Liver (tissue), 7 donors: ENCODE measurements at regions not wholly inside any gene's neighbourhood (a gene's known extent, or its start where the extent isn't known, plus 50 kb on each side); places are given as distances from the start of the nearest gene placed in this dataset.

ENCODE experiments used
- DNase-seq: peaks from one replicate; pipeline ENCODE4 v3.0.0-alpha.2; 2017; ENCODE audit warnings: low spot score
- H3K27ac ChIP-seq, 2 donors: one replicate each; pipeline ENCODE4 v1.7.0; 2013; ENCODE audit warnings: inconsistent platforms in 2 of 2, low read length in 2 of 2, control low read depth in 1 of 2, low read depth in 1 of 2, mild to moderate bottlenecking in 1 of 2
- H3K27me3 ChIP-seq, 4 donors: one replicate each; pipeline versions ENCODE4 v1.6.1 to v1.7.0; 2013; ENCODE audit warnings: low read length in 3 of 4, inconsistent platforms in 1 of 4, mild to moderate bottlenecking in 1 of 4, moderate library complexity in 1 of 4; ENCODE audit not compliant: control insufficient read depth in 4 of 4, insufficient read depth in 4 of 4
- H3K36me3 ChIP-seq, 4 donors: one replicate each; pipeline versions ENCODE4 v1.6.1 to v1.7.0; 2013; ENCODE audit warnings: low read length in 3 of 4, mild to moderate bottlenecking in 3 of 4, low read depth in 1 of 4, moderate library complexity in 1 of 4; ENCODE audit not compliant: control insufficient read depth in 4 of 4, insufficient read depth in 3 of 4
- H3K4me1 ChIP-seq, 4 donors: one replicate each; pipeline versions ENCODE4 v1.6.1 to v1.7.0; 2013; ENCODE audit warnings: low read length in 3 of 4, mild to moderate bottlenecking in 3 of 4, moderate library complexity in 1 of 4; ENCODE audit not compliant: control insufficient read depth in 4 of 4, insufficient read depth in 4 of 4
- H3K4me3 ChIP-seq, 3 donors: one replicate each; pipeline versions ENCODE4 v1.6.1 to v1.7.0; 2013; ENCODE audit warnings: low read length in 3 of 3, control low read depth in 1 of 3, low read depth in 1 of 3, mild to moderate bottlenecking in 1 of 3
- H3K9ac ChIP-seq, 2 donors: one replicate each; pipeline ENCODE4 v1.7.0; 2013; ENCODE audit warnings: low read length in 2 of 2, mild to moderate bottlenecking in 2 of 2, moderate library complexity in 2 of 2, control low read depth in 1 of 2, low read depth in 1 of 2
- H3K9me3 ChIP-seq, 4 donors: one replicate each; pipeline versions ENCODE4 v1.6.1 to v1.7.0; 2013; ENCODE audit warnings: low read length in 3 of 4; ENCODE audit not compliant: control insufficient read depth in 4 of 4
- EGR1 ChIP-seq, 2 donors: IDR thresholded peaks; 2 replicates each; pipeline ENCODE4 v1.6.1; 2016 to 2018; ENCODE audit warnings: antibody characterized with exemption in 2 of 2, low read depth in 2 of 2
- FOXA1 ChIP-seq: IDR thresholded peaks from 2 replicates; pipeline ENCODE4 v1.6.1; 2016; ENCODE audit warnings: antibody characterized with exemption
- FOXA2 ChIP-seq: IDR thresholded peaks from 2 replicates; pipeline ENCODE4 v1.6.1; 2016; ENCODE audit warnings: antibody characterized with exemption
- GABPA ChIP-seq, 2 donors: IDR thresholded peaks in 1 of 2; conservative IDR thresholded peaks in 1 of 2; 2 replicates each; pipeline ENCODE4 v1.6.1; 2016; ENCODE audit warnings: antibody characterized with exemption in 2 of 2, mild to moderate bottlenecking in 1 of 2, moderate library complexity in 1 of 2
- HNF4A ChIP-seq, 2 donors: conservative IDR thresholded peaks; 2 replicates each; pipeline ENCODE4 v1.6.1; 2016; ENCODE audit warnings: antibody characterized with exemption in 2 of 2, mild to moderate bottlenecking in 2 of 2
- HNF4G ChIP-seq: IDR thresholded peaks from 2 replicates; pipeline ENCODE4 v1.6.1; 2016; ENCODE audit warnings: antibody characterized with exemption
- JUND ChIP-seq, 2 donors: IDR thresholded peaks; 2 replicates each; pipeline ENCODE4 v1.6.1; 2016; ENCODE audit warnings: antibody characterized with exemption in 2 of 2
- RAD21 ChIP-seq, 2 donors: IDR thresholded peaks; 2 replicates each; pipeline ENCODE4 v1.6.1; 2016; ENCODE audit warnings: antibody characterized with exemption in 2 of 2, mild to moderate bottlenecking in 2 of 2
- RXRA ChIP-seq, 2 donors: IDR thresholded peaks; 2 replicates each; pipeline ENCODE4 v1.6.1; 2017 to 2018; ENCODE audit warnings: antibody characterized with exemption in 2 of 2, mild to moderate bottlenecking in 1 of 2
- SP1 ChIP-seq: IDR thresholded peaks from 2 replicates; pipeline ENCODE4 v1.6.1; 2018; ENCODE audit warnings: antibody characterized with exemption, mild to moderate bottlenecking
- TAF1 ChIP-seq: conservative IDR thresholded peaks from 2 replicates; pipeline ENCODE4 v1.6.1; 2016; ENCODE audit warnings: antibody characterized with exemption, mild to moderate bottlenecking
- YY1 ChIP-seq: IDR thresholded peaks from 2 replicates; pipeline ENCODE4 v1.6.1; 2016; ENCODE audit warnings: antibody characterized with exemption, mild to moderate bottlenecking
- WGBS: extraction: QIAGEN DNeasy Blood & Tissue Kit; methylation state at CpG from one replicate; pipeline ENCODE4 v1.1.7; 2013; 5-methylcytosine and 5-hydroxymethylcytosine counted together
- TF ChIP-seq, protein P1 (sequence below): IDR thresholded peaks from 2 replicates; pipeline ENCODE4 v1.6.1; 2016; ENCODE audit warnings: antibody characterized with exemption, mild to moderate bottlenecking
- TF ChIP-seq, protein P2 (sequence below): IDR thresholded peaks from 2 replicates; pipeline ENCODE4 v1.6.1; 2016; ENCODE audit warnings: antibody characterized with exemption
- TF ChIP-seq, protein P3 (sequence below): IDR thresholded peaks from 2 replicates; pipeline ENCODE4 v1.6.1; 2016; ENCODE audit warnings: antibody characterized with exemption
- TF ChIP-seq, protein P4 (sequence below): IDR thresholded peaks from 2 replicates; pipeline ENCODE4 v1.6.1; 2016; ENCODE audit warnings: antibody characterized with exemption
- donor health status: healthy.
- donor health status: healthy.
- donor health status: healthy.
- donor health status: healthy.

DNA sequence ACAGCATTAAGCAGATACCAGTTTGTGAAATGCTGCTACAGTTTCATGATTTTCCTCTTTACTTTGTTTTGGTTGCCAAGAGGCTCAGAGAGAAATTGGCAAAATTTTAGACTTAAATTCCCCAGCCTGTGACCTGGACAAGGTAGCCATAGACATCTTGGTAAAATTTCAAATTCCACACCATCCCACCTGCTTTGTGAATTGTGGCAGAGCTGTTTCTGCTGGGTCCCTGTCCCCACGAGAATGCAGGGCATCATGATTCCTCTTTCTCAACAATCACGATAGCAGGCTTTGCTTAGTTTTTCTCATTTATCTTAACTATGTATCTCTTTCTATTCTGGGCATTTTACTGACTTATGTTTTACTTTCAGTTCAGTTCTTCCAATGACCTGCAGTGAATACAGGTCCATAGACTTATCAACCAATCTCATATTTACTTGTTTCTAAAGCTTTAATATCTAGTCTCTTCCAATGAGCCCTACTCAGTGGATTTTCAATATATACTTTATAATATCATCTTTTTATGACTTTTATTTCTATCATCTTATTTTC lies 351.6 kb downstream of the SOCS6 start:
- no peak overlapping the region for H3K4me3 ChIP-seq
- no peak overlapping the region for H3K27ac ChIP-seq
- no peak for DNase-seq
- no peak overlapping the region for H3K9ac ChIP-seq
- H3K9me3 ChIP-seq, result no peaks in the 10 kb centered on the region
- no peaks in the 10 kb centered on the region for H3K4me1 ChIP-seq
- TF ChIP-seq, protein P1, sequence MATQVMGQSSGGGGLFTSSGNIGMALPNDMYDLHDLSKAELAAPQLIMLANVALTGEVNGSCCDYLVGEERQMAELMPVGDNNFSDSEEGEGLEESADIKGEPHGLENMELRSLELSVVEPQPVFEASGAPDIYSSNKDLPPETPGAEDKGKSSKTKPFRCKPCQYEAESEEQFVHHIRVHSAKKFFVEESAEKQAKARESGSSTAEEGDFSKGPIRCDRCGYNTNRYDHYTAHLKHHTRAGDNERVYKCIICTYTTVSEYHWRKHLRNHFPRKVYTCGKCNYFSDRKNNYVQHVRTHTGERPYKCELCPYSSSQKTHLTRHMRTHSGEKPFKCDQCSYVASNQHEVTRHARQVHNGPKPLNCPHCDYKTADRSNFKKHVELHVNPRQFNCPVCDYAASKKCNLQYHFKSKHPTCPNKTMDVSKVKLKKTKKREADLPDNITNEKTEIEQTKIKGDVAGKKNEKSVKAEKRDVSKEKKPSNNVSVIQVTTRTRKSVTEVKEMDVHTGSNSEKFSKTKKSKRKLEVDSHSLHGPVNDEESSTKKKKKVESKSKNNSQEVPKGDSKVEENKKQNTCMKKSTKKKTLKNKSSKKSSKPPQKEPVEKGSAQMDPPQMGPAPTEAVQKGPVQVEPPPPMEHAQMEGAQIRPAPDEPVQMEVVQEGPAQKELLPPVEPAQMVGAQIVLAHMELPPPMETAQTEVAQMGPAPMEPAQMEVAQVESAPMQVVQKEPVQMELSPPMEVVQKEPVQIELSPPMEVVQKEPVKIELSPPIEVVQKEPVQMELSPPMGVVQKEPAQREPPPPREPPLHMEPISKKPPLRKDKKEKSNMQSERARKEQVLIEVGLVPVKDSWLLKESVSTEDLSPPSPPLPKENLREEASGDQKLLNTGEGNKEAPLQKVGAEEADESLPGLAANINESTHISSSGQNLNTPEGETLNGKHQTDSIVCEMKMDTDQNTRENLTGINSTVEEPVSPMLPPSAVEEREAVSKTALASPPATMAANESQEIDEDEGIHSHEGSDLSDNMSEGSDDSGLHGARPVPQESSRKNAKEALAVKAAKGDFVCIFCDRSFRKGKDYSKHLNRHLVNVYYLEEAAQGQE, result no peak
- TF ChIP-seq EGR1 (IDR thresholded peaks at IDR 0.05; ENCODE audit: low read depth in 2 of 2), result no peak
- TF ChIP-seq TAF1, result no peak
- no peak for TF ChIP-seq RXRA (IDR thresholded peaks at IDR 0.05)
- no peak for TF ChIP-seq HNF4G
- no peak for TF ChIP-seq FOXA1
- TF ChIP-seq YY1, result no peak
- no peak for TF ChIP-seq JUND (IDR thresholded peaks at IDR 0.05)
- TF ChIP-seq HNF4A (conservative IDR thresholded peaks at IDR 0.05), result no peak
- TF ChIP-seq SP1, result no peak
- TF ChIP-seq GABPA (IDR thresholded peaks at IDR 0.05 in 1 of 2, conservative IDR thresholded peaks at IDR 0.05 in 1 of 2), result no peak
- TF ChIP-seq RAD21 (IDR thresholded peaks at IDR 0.05), result no peak
- H3K27me3 ChIP-seq, result no peaks in the 10 kb centered on the region
- no peaks in the 10 kb centered on the region for H3K36me3 ChIP-seq
- 65% methylated on average over 2 of the region's 2 CpGs for WGBS

DNA sequence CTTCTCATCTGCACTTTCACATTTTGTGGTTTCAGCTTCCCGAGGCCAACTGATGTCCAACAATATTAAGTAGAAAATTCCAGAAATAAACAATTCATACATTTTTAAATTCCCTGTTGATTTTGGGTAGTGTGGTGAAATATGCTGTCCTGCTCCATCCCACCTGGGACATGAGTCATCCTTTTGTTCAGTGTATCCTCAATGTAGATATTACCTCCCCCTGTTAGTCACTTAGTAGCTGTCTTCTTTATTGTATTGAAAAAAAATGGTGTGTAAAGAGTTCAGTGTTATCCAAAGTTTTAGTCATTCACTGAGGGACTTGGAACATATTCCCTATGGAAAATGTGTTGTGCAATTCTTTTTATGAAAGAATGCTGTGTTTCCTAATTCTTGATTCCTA lies 348.1 kb downstream of the SOCS6 start:
- no peaks in the 10 kb centered on the region for H3K27me3 ChIP-seq
- no peak for DNase-seq
- TF ChIP-seq TAF1 (no peak), RXRA (IDR thresholded peaks at IDR 0.05) (no peak), HNF4A (conservative IDR thresholded peaks at IDR 0.05) (no peak), FOXA1 (no peak), RAD21 (IDR thresholded peaks at IDR 0.05) (no peak)
- TF ChIP-seq, protein P2, sequence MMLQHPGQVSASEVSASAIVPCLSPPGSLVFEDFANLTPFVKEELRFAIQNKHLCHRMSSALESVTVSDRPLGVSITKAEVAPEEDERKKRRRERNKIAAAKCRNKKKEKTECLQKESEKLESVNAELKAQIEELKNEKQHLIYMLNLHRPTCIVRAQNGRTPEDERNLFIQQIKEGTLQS, result no peak
- TF ChIP-seq, protein P3, sequence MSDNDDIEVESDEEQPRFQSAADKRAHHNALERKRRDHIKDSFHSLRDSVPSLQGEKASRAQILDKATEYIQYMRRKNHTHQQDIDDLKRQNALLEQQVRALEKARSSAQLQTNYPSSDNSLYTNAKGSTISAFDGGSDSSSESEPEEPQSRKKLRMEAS, result no peak
- H3K4me1 ChIP-seq, result no peaks in the 10 kb centered on the region
- no peak overlapping the region for H3K9ac ChIP-seq
- H3K27ac ChIP-seq, result no peak overlapping the region
- WGBS, result 88% methylated on average over 1 of the region's 1 CpG
- no peaks in the 10 kb centered on the region for H3K36me3 ChIP-seq
- no peak overlapping the region for H3K4me3 ChIP-seq
- no peaks in the 10 kb centered on the region for H3K9me3 ChIP-seq

DNA sequence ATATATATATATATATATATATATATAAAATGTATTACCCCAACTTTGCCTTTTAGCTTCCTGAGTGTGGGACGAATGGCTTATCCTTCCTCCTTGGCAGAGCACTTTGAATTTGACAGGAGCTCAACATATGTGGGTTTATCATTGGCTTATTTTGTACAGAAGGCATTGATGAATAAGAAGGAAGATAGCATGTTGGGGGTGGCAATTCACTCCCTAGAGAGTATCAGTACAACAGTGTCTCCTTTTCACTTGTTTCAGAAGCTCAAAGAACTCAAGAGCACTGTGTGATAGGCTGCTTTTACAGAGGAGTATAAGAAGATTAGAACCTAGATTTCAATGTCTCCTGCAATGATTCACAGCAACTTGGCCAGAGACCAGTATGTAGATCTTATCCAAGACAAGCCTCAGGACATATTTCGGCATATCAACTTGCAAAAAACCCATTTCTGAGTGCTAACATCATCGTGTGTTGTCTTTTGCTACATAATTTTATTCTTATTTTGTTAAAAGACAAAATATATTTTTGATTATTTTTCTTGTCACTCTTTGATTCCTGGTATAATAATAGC lies 345.8 kb downstream of the SOCS6 start:
- Histone ChIP-seq H3K27me3 (no peaks in the 10 kb centered on the region), H3K9me3 (no peaks in the 10 kb centered on the region), H3K27ac (no peak overlapping the region), H3K4me3 (no peak overlapping the region), H3K36me3 (no peaks in the 10 kb centered on the region), H3K4me1 (no peaks in the 10 kb centered on the region), H3K9ac (no peak overlapping the region)
- no peak for DNase-seq
- 74% methylated on average over 3 of the region's 3 CpGs for WGBS
- TF ChIP-seq, protein P2, result no peak
- no peak for TF ChIP-seq FOXA2
- TF ChIP-seq, protein P4, sequence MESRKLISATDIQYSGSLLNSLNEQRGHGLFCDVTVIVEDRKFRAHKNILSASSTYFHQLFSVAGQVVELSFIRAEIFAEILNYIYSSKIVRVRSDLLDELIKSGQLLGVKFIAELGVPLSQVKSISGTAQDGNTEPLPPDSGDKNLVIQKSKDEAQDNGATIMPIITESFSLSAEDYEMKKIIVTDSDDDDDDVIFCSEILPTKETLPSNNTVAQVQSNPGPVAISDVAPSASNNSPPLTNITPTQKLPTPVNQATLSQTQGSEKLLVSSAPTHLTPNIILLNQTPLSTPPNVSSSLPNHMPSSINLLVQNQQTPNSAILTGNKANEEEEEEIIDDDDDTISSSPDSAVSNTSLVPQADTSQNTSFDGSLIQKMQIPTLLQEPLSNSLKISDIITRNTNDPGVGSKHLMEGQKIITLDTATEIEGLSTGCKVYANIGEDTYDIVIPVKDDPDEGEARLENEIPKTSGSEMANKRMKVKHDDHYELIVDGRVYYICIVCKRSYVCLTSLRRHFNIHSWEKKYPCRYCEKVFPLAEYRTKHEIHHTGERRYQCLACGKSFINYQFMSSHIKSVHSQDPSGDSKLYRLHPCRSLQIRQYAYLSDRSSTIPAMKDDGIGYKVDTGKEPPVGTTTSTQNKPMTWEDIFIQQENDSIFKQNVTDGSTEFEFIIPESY, result no peak
- no peak for TF ChIP-seq HNF4G
